Spinal cord (tissue), 9 donors: ENCODE measurements at regions not wholly inside any gene's neighbourhood (a gene's known extent, or its start where the extent isn't known, plus 50 kb on each side); places are given as distances from the start of the nearest gene placed in this dataset.
A peak's percentile ranks its signal among the peaks of the same experiment; 100 is the strongest.

Experiments used
- DNase-seq, 6 donors: peaks; one replicate each; pipeline versions ENCODE4 v3.0.0 to v3.0.0-alpha.2; 2013 to 2015; ENCODE audit warnings: low spot score in 6 of 6, low read depth in 4 of 6
- H3K27ac ChIP-seq: one replicate; pipeline ENCODE4 v1.5.1; 2013; ENCODE audit warnings: low read depth, low read length, control low read depth
- H3K27me3 ChIP-seq: one replicate; pipeline ENCODE4 v1.6.1; 2013; ENCODE audit warnings: low read length; ENCODE audit not compliant: control insufficient read depth, insufficient read depth
- H3K36me3 ChIP-seq: one replicate; pipeline ENCODE4 v1.6.1; 2013; ENCODE audit warnings: low read length; ENCODE audit not compliant: control insufficient read depth, insufficient read depth
- H3K4me1 ChIP-seq: one replicate; pipeline ENCODE4 v1.6.1; 2013; ENCODE audit warnings: low read length; ENCODE audit not compliant: control insufficient read depth, insufficient read depth
- H3K4me3 ChIP-seq: one replicate; pipeline ENCODE4 v1.5.1; 2013; ENCODE audit warnings: low read depth, low read length, control low read depth
- H3K9me3 ChIP-seq: one replicate; pipeline ENCODE4 v1.6.1; 2013; ENCODE audit warnings: low read length; ENCODE audit not compliant: control insufficient read depth, insufficient read depth
- WGBS: methylation state at CpG from one replicate; pipeline ENCODE4 v1.1.5; 2013; ENCODE audit warnings: missing lambda C conversion rate; ENCODE audit not compliant: insufficient coverage; 5-methylcytosine and 5-hydroxymethylcytosine counted together
- donor health status: healthy.

GRCh38 chr13:68047889-68048288, 817.8 kb upstream of the PCDH9 start:
- 100% methylated on average over 2 of the region's 3 CpGs for WGBS
- no peak for DNase-seq

DNA sequence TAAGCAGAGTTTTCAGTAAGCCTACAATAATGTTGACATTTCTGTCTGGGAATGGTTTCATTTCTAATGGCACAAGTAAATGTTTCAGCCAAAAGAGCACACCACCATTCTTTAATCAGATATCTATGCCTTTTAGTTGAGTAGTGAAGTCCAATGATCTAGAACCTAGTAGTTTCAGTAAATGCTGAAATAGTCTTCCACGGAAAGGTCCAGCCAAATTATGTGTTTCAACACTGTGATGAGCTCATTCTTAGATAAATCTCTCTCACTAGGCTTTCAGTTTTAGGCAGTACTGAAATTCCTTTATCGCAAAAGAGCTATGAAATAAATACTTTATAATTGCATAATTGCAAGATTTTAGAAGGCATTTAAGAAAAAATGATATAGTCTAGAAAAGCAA, 816.8 kb upstream of the PCDH9 start:
- Histone ChIP-seq H3K4me1 (no peaks in the 10 kb centered on the region), H3K27me3 (no peaks in the 10 kb centered on the region), H3K9me3 (no peaks in the 10 kb centered on the region), H3K27ac (no peak overlapping the region), H3K36me3 (no peaks in the 10 kb centered on the region), H3K4me3 (no peak overlapping the region)
- no peak for DNase-seq
- WGBS = no CpG with 5 or more reads among the region's 2 CpGs

More at GRCh38 chr13:68047889-68048288, 817.8 kb upstream of the PCDH9 start:
- H3K36me3 ChIP-seq = no peaks in the 10 kb centered on the region
- H3K27me3 ChIP-seq = no peaks in the 10 kb centered on the region
- no peaks in the 10 kb centered on the region for H3K4me1 ChIP-seq
- H3K4me3 ChIP-seq = no peak overlapping the region
- no peaks in the 10 kb centered on the region for H3K9me3 ChIP-seq
- no peak overlapping the region for H3K27ac ChIP-seq

DNA sequence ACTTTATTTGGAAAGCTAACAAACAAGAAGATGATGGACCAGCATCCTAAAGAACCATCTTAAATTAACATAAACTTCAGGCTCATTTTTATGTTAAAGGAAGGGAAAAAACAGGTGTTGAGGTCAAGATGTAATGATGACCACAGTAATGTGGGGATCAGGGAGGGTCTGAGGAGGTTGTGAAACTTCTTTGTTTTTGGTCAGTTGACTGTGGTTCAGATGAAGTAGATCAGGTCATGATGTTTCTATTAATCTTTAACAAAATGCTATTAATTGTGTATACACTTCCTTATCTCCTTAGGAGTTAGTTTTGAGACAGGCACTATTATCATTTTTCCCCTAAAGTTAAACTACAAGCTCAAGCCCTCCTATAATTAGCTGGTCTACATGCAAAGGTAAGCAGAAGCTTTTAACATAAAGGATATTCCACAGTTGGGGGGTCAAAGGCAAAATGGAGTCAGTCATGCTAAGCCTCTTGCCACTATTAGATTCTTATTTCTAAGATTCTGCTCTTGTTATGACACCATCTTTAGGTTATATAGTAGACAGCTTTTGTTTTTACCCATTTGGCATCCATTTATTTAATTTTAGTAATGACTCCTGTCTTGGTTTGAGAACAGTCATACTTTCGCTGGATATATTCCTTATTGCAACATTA, 800.1 kb upstream of the PCDH9 start:
- no peak for DNase-seq
- H3K9me3 ChIP-seq = no peaks in the 10 kb centered on the region
- no peak overlapping the region for H3K27ac ChIP-seq
- WGBS = no CpG with 5 or more reads among the region's 1 CpG
- H3K36me3 ChIP-seq = no peaks in the 10 kb centered on the region
- no peaks in the 10 kb centered on the region for H3K4me1 ChIP-seq
- H3K4me3 ChIP-seq = no peak overlapping the region
- H3K27me3 ChIP-seq = no peaks in the 10 kb centered on the region

DNA sequence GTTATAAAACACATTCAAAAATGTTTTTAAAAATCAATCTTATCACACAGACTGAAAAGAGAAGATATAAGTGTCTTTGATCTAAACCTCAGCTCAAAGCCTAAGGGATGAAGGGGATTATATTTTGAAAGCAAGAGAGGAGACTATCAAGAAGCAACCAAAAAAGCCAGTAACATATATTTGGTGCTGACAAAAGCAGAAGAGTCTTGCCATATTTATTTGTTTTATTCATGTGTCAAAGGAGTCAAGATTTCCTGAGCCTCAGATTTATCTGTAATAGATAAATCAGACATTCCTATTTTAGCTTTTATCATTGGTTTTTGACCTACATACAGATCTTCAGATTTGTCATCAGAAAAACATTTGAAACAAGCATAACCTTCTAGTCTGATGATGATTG, 798.6 kb upstream of the PCDH9 start:
- Histone ChIP-seq H3K4me1 (no peaks in the 10 kb centered on the region), H3K27me3 (no peaks in the 10 kb centered on the region), H3K4me3 (no peak overlapping the region), H3K27ac (no peak overlapping the region), H3K36me3 (no peaks in the 10 kb centered on the region), H3K9me3 (no peaks in the 10 kb centered on the region)
- no peak for DNase-seq

- no CpG with 5 or more reads among the region's 4 CpGs for WGBS
- peak in 2 of 6 donors; percentile 7 to 64 for DNase-seq
- Histone ChIP-seq H3K27ac (no peak overlapping the region), H3K36me3 (no peaks in the 10 kb centered on the region), H3K4me3 (no peak overlapping the region), H3K27me3 (no peaks in the 10 kb centered on the region), H3K9me3 (no peaks in the 10 kb centered on the region), H3K4me1 (no peaks in the 10 kb centered on the region)
Observed at GRCh38 chr13:68027306-68027705, 797.2 kb upstream of the PCDH9 start.

DNA sequence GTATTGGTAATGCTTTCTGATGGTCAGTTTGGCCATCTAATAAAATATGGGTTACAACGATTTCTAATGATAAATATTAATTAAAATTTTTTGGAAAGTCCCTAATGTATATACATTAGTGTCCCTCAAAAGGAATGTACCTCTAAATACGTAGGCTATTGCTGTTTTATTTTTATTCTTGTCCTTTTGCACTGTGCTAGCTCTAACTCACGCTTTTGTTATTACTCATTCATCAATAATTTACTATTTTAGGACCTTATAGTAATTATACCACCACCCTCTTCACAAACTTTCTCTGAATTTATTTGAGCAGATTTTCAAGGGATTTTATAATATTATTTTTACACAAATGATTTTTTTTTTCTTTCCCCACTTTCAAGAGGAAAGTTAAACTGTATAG, 795.9 kb upstream of the PCDH9 start:
- no peaks in the 10 kb centered on the region for H3K9me3 ChIP-seq
- no CpG with 5 or more reads among the region's 3 CpGs for WGBS

DNA sequence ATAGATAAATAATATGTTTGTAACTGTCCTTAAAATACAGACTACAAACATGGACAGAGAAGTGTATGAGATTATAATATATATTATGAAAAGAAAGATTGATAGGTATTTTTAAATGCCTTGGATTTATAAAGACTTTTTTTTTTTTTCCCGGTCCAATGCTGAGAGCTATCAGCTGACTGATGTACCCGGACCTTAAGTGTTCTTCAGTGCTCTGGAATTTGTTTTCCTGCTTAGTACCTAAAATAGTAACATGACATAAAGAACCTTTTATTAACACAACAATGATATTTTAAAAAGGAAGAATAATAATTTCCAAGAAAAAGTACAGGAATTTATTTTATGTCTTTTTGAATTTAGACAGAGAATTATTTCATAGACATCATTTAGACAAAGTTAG, 795.5 kb upstream of the PCDH9 start:
- no peak for DNase-seq
- no peaks in the 10 kb centered on the region for H3K27me3 ChIP-seq
- H3K36me3 ChIP-seq = no peaks in the 10 kb centered on the region
- no peaks in the 10 kb centered on the region for H3K4me1 ChIP-seq
- H3K27ac ChIP-seq = no peak overlapping the region
- H3K9me3 ChIP-seq = no peaks in the 10 kb centered on the region
- WGBS = no CpG with 5 or more reads among the region's 2 CpGs
- no peak overlapping the region for H3K4me3 ChIP-seq

More for the DNA sequence above, 795.9 kb upstream of the PCDH9 start:
- Histone ChIP-seq H3K27ac (no peak overlapping the region), H3K4me3 (no peak overlapping the region), H3K27me3 (no peaks in the 10 kb centered on the region), H3K4me1 (no peaks in the 10 kb centered on the region), H3K36me3 (no peaks in the 10 kb centered on the region)
- DNase-seq = no peak

DNA sequence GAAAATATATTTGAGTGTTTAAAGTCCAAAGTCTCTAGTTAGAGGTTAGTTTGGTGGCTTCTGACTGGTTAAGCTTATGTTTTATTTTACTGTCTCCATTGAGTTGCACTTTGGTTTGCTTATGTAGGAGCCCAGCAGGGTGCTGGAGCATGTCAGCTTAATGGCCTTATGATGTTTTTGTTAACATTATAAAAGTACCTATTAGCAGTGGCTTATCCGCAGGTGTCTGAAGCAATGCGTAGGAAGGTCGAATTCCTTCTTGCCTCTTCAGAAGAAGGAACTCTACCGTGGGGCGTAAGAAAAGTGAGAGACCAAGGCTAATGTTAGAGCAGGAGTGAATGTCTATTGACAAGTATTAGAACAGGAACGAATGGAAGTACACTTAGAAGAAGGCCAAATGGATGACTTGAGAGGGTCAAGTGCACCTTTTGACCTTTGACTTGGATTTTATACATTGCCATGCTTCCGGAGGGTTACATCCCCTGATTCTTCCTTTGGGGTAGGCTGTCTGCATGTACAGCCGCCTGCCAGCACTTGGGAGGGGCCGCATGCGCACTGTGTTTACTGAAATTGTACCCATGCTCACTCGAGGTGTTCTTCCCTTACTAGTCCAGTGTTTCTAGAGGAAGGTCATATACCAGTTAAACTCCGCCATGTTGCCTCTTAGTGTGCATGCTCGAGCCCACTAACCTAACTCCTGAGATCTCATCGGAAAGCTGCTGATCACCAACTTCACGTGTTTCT, 793.9 kb upstream of the PCDH9 start:
- no peak for DNase-seq
- Histone ChIP-seq H3K9me3 (no peaks in the 10 kb centered on the region), H3K27ac (no peak overlapping the region), H3K4me3 (no peak overlapping the region), H3K27me3 (no peaks in the 10 kb centered on the region), H3K36me3 (no peaks in the 10 kb centered on the region), H3K4me1 (no peaks in the 10 kb centered on the region)
- 88% methylated on average over 12 of the region's 15 CpGs for WGBS

GRCh38 chr13:68019901-68020300, 789.8 kb upstream of the PCDH9 start:
- Histone ChIP-seq H3K27ac (no peak overlapping the region), H3K4me3 (no peak overlapping the region), H3K27me3 (no peaks in the 10 kb centered on the region), H3K9me3 (no peaks in the 10 kb centered on the region), H3K36me3 (no peaks in the 10 kb centered on the region), H3K4me1 (no peaks in the 10 kb centered on the region)
- no CpG with 5 or more reads among the region's 1 CpG for WGBS
- DNase-seq = no peak

DNA sequence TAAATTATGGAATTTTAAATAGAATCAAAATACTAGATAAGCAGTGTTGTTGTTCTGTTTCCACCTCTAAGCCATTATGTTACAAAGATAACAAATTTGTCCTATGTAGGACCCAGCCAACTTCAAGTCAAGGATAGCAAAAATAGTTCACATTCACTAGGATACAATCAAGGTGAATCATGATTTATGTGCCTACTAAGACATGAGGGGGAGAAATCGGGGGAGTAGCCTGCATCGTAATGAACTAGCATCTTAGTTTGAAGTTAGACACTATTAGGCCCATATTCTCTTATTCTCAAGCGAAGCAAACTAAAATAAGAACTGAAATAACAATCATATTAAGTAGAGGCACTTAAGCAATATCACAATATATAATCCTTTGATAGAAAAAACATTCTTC, 779.4 kb upstream of the PCDH9 start:
- Histone ChIP-seq H3K27me3 (no peaks in the 10 kb centered on the region), H3K9me3 (no peaks in the 10 kb centered on the region), H3K36me3 (no peaks in the 10 kb centered on the region), H3K27ac (no peak overlapping the region), H3K4me3 (no peak overlapping the region), H3K4me1 (no peaks in the 10 kb centered on the region)
- DNase-seq = no peak
- WGBS = no CpG with 5 or more reads among the region's 3 CpGs
